Testis (tissue), 2 donors: ENCODE measurements at regions not wholly inside any gene's neighbourhood (a gene's known extent, or its start where the extent isn't known, plus 50 kb on each side); places are given as distances from the start of the nearest gene placed in this dataset.
A peak's percentile ranks its signal among the peaks of the same experiment; 100 is the strongest.

ENCODE experiments used
- DNase-seq: peaks from one replicate; pipeline ENCODE4 v3.0.0-alpha.2; 2019
- H3K27ac ChIP-seq, 2 donors: fragments of 200-600 bp; sonication (generic); one replicate each; pipeline ENCODE4 v1.5.1; 2019
- H3K27me3 ChIP-seq: fragments of 200-600 bp; sonication (generic); one replicate; pipeline ENCODE4 v1.5.1; 2019
- H3K36me3 ChIP-seq: fragments of 200-600 bp; sonication (generic); one replicate; pipeline ENCODE4 v1.5.1; 2017; ENCODE audit warnings: low read depth; ENCODE audit errors: missing control alignments
- H3K4me1 ChIP-seq: fragments of 200-600 bp; sonication (generic); one replicate; pipeline ENCODE4 v1.5.1; 2019
- H3K4me3 ChIP-seq, 2 donors: fragments of 200-600 bp; sonication (generic); one replicate each; pipeline ENCODE4 v1.5.1; 2017 to 2019
- H3K9me3 ChIP-seq: fragments of 200-600 bp; sonication (generic); one replicate; pipeline ENCODE4 v1.5.1; 2017
- CTCF ChIP-seq, 3 experiments: fragments of 450-650 bp in 2 of 3; fragments of 200-600 bp in 1 of 3; sonication (generic) in 1 of 3; IDR thresholded peaks; one replicate each; pipeline ENCODE4 v1.5.1; 2016 to 2019; ENCODE audit warnings: antibody characterized with exemption in 3 of 3, mild to moderate bottlenecking in 2 of 3, moderate library complexity in 1 of 3
- POLR2A ChIP-seq: fragments of 450-650 bp; IDR thresholded peaks from one replicate; pipeline ENCODE4 v1.6.1; 2017; ENCODE audit warnings: antibody characterized with exemption, mild to moderate bottlenecking, moderate library complexity
- WGBS, 2 donors: methylation state at CpG; one replicate each; pipeline ENCODE4 v1.1.5; 2018; 5-methylcytosine and 5-hydroxymethylcytosine counted together
- intact Hi-C: fragments of 100-400 bp; cut with DNase I; formaldehyde crosslinking; loops from one replicate; pipeline ENCODE4 v1.15.1; 2023; ENCODE audit warnings: low total_unique reads

DNA sequence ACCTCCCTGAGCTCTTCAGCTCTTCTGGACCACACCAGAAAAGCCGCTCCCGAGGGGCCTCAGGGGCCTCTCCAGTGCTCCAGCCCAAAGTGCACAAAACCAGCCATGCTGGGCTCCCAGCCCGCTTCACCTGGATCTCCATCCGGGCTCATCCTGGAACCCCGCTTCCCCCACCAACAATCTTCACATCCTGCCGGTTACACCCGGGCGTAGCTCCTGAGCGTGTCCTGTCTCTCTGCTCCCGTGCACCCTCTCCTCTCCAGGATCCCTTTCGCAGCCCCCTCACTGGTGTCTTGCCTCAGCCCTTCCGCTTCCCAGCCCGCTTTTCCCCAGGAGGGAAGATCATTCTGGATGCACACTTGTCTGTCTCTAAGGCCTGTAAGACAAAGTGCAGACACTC, 123.7 kb upstream of the GLI2 start:
- no peaks in the 10 kb centered on the region for H3K27me3 ChIP-seq

DNA sequence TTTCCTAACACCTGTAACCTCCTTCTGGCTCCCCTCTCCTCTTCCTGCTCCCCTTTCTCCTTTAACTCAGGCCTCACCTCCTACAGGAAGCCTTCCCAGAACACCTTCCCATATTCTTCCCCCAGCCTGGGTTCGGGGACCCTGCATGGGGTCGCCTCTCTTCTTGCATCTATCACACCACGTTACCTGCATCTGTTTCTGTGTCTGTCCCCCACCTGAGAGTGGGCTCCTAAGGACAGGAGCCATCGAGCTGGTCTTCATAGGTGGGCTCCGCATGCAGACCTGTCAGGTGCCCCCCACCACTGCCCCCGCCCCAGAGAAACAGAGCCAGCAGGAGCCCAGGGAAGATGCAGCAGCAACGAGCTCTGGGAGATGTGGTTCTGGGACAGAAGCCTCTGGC, 123.2 kb upstream of the GLI2 start:
- no peak overlapping the region for H3K4me3 ChIP-seq
- no peaks in the 10 kb centered on the region for H3K4me1 ChIP-seq
- H3K27ac ChIP-seq, result no peak overlapping the region
- no peaks in the 10 kb centered on the region for H3K36me3 ChIP-seq
- no peaks in the 10 kb centered on the region for H3K27me3 ChIP-seq
- WGBS, 2 donors, result 91 to 93% methylated on average over 7 of the region's 7 CpGs
- no peak for TF ChIP-seq CTCF (IDR thresholded peaks at IDR 0.05)
- H3K9me3 ChIP-seq, result no peaks in the 10 kb centered on the region
- intact Hi-C loops, result no loop called here
- no peak for DNase-seq

More for the DNA sequence above, 123.7 kb upstream of the GLI2 start:
- H3K4me3 ChIP-seq, result no peak overlapping the region
- WGBS, 2 donors, result 79 to 87% methylated on average over 13 of the region's 13 CpGs
- H3K36me3 ChIP-seq, result no peaks in the 10 kb centered on the region
- no peak for TF ChIP-seq POLR2A
- no peak for TF ChIP-seq CTCF (IDR thresholded peaks at IDR 0.05)
- H3K4me1 ChIP-seq, result no peaks in the 10 kb centered on the region
- no peak for DNase-seq
- no peaks in the 10 kb centered on the region for H3K9me3 ChIP-seq
- H3K27ac ChIP-seq, result no peak overlapping the region
- intact Hi-C loops, result no loop called here

GRCh38 chr2:120612931-120613330, 122.7 kb upstream of the GLI2 start:
- Histone ChIP-seq H3K4me3 (no peak overlapping the region), H3K27me3 (no peaks in the 10 kb centered on the region), H3K4me1 (no peaks in the 10 kb centered on the region), H3K27ac (no peak overlapping the region), H3K36me3 (no peaks in the 10 kb centered on the region), H3K9me3 (no peaks in the 10 kb centered on the region)
- 88 to 90% methylated on average over 7 of the region's 7 CpGs for WGBS, 2 donors
- TF ChIP-seq POLR2A (no peak), CTCF (IDR thresholded peaks at IDR 0.05) (no peak)
- no peak for DNase-seq
- intact Hi-C loops, result no loop called here

- intact Hi-C loops, result no loop called here
- no peaks in the 10 kb centered on the region for H3K4me1 ChIP-seq
- no peak for DNase-seq
- H3K4me3 ChIP-seq, result peak overlapping the region in 1 of 2 donors; percentile 5
- no peaks in the 10 kb centered on the region for H3K27me3 ChIP-seq
- no peaks in the 10 kb centered on the region for H3K36me3 ChIP-seq
- H3K27ac ChIP-seq, result no peak overlapping the region
- TF ChIP-seq POLR2A (no peak), CTCF (IDR thresholded peaks at IDR 0.05) (no peak)
- WGBS, 2 donors, result 32 to 49% methylated on average over 28 to 29 of the region's 29 CpGs
- H3K9me3 ChIP-seq, result no peaks in the 10 kb centered on the region
These were observed 121.7 kb upstream of the GLI2 start for GRCh38 chr2:120613742-120614571.

- intact Hi-C loops, result no loop called here
- no peaks in the 10 kb centered on the region for H3K27me3 ChIP-seq
- no peaks in the 10 kb centered on the region for H3K9me3 ChIP-seq
- peak overlapping the region in 1 of 2 donors; percentile 5 for H3K4me3 ChIP-seq
- H3K4me1 ChIP-seq, result no peaks in the 10 kb centered on the region
- TF ChIP-seq POLR2A, result no peak
- no peak for TF ChIP-seq CTCF (IDR thresholded peaks at IDR 0.05)
- H3K36me3 ChIP-seq, result no peaks in the 10 kb centered on the region
- DNase-seq, result no peak
- 60 to 68% methylated on average over 13 of the region's 13 CpGs for WGBS, 2 donors
- no peak overlapping the region for H3K27ac ChIP-seq
These were observed 120.8 kb upstream of the GLI2 start for GRCh38 chr2:120614901-120615300.
